Astrocyte of the cerebellum (primary cell): ENCODE measurements at regions not wholly inside any gene's neighbourhood (a gene's known extent, or its start where the extent isn't known, plus 50 kb on each side); places are given as distances from the start of the nearest gene placed in this dataset.

Source experiments
- DNase-seq: peaks from one replicate; pipeline ENCODE4 v3.0.0-alpha.2; 2011; ENCODE audit warnings: low read depth
- H3K4me3 ChIP-seq: 2 replicates; pipeline ENCODE4 v1.5.1; 2011; ENCODE audit warnings: mild to moderate bottlenecking, low read depth, low read length, moderate library complexity
- in situ Hi-C: cut with HindIII; loops from 2 replicates; pipeline ENCODE4 v1.10.0; 2017; ENCODE audit warnings: low sequenced_read_pairs
- TF ChIP-seq, protein P1 (sequence below): IDR thresholded peaks from 2 replicates; pipeline ENCODE4 v1.5.1; 2012; ENCODE audit warnings: low read length, low read depth, moderate library complexity, mild to moderate bottlenecking; ENCODE audit errors: missing control alignments

DNA sequence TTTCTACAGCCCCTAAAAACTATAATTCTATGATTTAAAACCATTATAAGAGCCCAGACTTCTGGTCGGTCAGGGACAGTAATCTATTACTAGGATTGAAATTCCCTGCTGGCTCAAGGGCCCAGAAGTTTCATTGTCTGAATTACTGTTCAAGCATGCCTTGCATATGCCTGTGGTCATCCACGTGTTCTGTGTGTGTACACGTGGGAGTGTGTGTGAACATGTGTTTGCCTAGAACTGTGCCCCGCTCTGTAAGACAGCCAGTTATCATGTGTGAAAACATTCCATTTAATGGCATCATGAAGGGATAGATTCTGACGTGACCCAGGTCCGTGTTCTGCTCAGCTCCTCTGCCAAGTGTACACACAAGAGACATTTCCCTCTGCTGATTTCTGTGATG is 189.3 kb upstream of the NECTIN1 start:
- TF ChIP-seq, protein P1, sequence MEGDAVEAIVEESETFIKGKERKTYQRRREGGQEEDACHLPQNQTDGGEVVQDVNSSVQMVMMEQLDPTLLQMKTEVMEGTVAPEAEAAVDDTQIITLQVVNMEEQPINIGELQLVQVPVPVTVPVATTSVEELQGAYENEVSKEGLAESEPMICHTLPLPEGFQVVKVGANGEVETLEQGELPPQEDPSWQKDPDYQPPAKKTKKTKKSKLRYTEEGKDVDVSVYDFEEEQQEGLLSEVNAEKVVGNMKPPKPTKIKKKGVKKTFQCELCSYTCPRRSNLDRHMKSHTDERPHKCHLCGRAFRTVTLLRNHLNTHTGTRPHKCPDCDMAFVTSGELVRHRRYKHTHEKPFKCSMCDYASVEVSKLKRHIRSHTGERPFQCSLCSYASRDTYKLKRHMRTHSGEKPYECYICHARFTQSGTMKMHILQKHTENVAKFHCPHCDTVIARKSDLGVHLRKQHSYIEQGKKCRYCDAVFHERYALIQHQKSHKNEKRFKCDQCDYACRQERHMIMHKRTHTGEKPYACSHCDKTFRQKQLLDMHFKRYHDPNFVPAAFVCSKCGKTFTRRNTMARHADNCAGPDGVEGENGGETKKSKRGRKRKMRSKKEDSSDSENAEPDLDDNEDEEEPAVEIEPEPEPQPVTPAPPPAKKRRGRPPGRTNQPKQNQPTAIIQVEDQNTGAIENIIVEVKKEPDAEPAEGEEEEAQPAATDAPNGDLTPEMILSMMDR: no peak
- no peak overlapping the region for H3K4me3 ChIP-seq
- in situ Hi-C loops: no loop called here
- no peak for DNase-seq

DNA sequence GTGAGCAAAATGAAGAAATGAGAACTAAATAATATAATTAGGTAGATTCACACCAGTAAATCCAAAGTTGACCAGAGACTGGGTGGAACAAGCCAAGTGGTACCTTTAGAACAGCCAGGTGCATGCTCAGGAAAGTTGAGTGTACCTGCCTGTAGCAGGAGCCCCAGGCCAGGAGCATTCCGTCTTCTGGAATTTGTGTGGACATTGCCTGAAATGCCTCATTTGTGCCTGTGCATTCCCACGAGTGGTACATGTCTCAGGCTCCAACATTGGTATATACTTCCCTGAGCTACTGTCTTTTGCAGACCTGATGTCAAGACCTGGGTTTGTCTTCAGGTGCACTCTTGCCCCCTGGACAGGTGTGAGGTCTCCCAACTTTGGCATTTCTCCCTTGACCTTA is 187.6 kb upstream of the NECTIN1 start:
- TF ChIP-seq, protein P1: no peak
- H3K4me3 ChIP-seq: no peak overlapping the region
- in situ Hi-C loops: no loop called here
- no peak for DNase-seq

DNA sequence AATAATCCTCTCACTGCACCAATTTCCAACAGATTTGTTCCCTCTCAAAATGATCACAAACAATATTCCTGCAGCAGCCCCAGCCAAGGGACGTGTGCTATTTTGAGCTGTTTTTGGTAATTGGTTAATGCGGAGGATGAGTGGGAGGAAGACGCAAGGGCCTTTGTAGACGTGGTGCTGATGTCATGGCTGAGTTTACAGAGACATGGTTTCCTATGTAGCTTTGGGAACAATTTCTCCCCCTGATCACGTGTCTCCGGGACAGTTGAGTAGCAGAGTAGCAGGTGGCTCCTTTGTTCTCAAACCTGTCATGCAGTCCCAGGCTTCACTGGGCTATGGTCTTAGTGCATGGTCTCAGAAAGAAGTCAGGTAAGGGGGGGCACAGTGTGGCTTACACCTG is 183.2 kb upstream of the NECTIN1 start:
- in situ Hi-C loops: no loop called here
- TF ChIP-seq, protein P1: no peak
- no peak overlapping the region for H3K4me3 ChIP-seq
- DNase-seq: no peak

GRCh38 chr11:119910650-119911049 is 181.7 kb upstream of the NECTIN1 start:
- TF ChIP-seq, protein P1: no peak
- H3K4me3 ChIP-seq: no peak overlapping the region
- no peak for DNase-seq
- in situ Hi-C loops: no loop called here

DNA sequence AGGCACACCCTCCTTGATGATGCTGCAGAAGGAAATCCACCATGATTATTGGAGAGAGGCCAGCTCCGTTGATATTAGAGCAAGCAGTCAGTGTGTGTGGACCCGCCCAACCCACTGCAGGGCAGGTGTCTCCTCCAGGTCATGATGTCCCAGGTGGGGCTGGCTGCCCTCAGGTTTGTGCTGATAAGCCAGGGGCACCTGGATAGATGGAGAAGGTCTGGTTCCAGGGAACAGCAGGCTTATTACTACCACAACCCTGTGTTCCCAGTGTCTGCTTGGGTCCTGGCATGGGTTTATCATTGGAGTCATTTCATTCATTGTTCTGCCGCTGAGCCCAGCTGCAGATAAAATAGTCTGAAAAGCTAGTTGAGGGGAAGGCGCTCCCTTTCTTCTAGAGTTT is 181.1 kb upstream of the NECTIN1 start:
- in situ Hi-C loops: no loop called here
- H3K4me3 ChIP-seq: no peak overlapping the region
- TF ChIP-seq, protein P1: no peak

DNA sequence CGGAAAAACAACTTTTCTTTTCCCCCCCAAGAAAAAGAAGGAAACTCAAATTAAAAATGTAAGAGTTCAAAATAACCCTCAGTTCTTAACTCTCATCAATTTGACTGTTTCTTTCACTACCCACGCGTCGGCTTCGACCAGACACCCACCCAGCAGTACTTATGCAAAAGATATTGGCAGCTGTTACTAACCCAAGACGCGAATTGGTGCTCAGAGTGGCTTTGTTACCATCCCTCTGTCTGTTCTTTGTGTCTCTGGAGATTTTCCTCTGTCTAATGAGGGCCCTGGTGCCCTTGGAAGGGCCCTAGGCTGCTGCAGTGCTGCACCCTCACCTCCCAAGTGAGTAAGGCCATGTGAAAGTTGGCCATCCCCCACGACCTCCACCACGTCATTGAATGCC is 180.5 kb upstream of the NECTIN1 start:
- TF ChIP-seq, protein P1: no peak
- H3K4me3 ChIP-seq: no peak overlapping the region
- DNase-seq: no peak
- in situ Hi-C loops: no loop called here

More for the DNA sequence above, 181.1 kb upstream of the NECTIN1 start:
- DNase-seq: no peak

DNA sequence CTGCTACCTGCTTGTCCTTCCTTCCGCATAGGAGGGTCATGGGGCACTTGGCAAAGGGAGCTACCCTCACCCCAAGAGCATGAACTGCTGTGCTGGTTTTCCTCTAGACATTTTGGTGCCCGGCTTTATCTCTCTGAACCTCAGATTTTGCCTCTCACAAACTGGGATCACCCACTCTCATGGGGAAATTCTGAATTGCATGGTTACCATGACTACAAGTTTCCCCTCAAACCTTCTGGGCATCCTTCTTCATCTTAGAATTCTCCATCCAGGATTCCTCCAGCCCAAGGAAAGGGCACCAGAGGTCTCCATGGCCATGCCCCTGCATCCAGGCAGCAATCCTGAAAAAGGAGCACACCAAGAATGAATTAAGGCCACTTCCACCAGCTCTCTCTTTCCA is 180.1 kb upstream of the NECTIN1 start:
- H3K4me3 ChIP-seq: no peak overlapping the region
- in situ Hi-C loops: no loop called here
- no peak for DNase-seq
- TF ChIP-seq, protein P1: no peak
